ENCODE measurements at regions not wholly inside any gene's neighbourhood (a gene's known extent, or its start where the extent isn't known, plus 50 kb on each side); places are given as distances from the start of the nearest gene placed in this dataset.

DNA sequence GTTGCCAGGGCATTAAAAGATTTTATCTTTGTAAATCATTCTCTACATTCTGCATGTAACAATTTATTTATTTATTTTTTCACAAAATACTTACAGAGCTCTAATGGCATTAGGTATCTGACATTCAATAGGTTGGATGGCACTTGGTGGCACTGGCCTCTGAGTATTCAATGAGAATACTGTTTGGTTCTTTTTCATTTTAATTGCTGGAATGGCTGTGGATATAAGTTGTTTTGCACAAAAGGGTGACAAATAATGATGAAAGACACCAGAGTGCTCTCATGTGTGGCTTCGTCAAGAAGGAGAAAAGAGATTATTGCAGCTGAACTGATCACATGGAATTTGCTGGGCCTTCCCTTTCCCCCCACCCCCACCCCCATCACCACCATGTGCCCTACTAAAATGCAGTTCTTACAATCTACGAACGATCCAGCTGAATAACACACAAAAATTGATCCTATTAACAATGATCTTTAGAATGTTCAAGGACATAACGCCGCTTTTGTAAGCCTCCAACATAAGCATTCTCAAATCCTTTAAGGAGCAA is 195.2 kb upstream of the POU3F2 start:
- intact Hi-C loops (cut with DNase I), result no loop called here
- TF ChIP-seq, protein P1, sequence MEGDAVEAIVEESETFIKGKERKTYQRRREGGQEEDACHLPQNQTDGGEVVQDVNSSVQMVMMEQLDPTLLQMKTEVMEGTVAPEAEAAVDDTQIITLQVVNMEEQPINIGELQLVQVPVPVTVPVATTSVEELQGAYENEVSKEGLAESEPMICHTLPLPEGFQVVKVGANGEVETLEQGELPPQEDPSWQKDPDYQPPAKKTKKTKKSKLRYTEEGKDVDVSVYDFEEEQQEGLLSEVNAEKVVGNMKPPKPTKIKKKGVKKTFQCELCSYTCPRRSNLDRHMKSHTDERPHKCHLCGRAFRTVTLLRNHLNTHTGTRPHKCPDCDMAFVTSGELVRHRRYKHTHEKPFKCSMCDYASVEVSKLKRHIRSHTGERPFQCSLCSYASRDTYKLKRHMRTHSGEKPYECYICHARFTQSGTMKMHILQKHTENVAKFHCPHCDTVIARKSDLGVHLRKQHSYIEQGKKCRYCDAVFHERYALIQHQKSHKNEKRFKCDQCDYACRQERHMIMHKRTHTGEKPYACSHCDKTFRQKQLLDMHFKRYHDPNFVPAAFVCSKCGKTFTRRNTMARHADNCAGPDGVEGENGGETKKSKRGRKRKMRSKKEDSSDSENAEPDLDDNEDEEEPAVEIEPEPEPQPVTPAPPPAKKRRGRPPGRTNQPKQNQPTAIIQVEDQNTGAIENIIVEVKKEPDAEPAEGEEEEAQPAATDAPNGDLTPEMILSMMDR (IDR thresholded peaks at IDR 0.05), result no peak
- H3K4me3 ChIP-seq, result no peak overlapping the region
- no peaks in the 10 kb centered on the region for H3K27me3 ChIP-seq (ENCODE audit: low read depth)
- H3K4me1 ChIP-seq, result no peaks in the 10 kb centered on the region
- no peaks in the 10 kb centered on the region for H3K9me3 ChIP-seq
- H3K27ac ChIP-seq, result no peak overlapping the region
- no peaks in the 10 kb centered on the region for H3K36me3 ChIP-seq
- no peak for ATAC-seq
- no peak for DNase-seq

DNA sequence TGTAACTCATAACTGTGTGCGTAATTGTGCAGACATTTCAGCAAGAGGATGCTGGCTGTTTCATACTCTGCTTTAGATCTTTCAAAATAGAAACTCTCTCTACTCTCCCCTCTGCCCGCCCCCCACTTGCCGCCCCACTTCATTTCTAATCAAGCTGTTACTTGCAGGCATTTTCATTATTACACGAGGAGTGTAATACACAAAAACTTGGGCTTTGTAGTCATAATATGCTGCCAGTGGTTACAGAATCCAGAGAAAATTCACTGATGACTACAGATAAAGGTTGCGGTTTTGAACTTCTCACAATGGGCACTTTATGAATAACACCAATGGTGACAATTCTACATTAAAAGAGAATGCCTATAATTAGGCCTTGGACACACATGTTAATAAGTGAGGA is 194.0 kb upstream of the POU3F2 start:
- Histone ChIP-seq H3K4me3 (no peak overlapping the region), H3K27ac (no peak overlapping the region), H3K27me3 (ENCODE audit: low read depth) (no peaks in the 10 kb centered on the region), H3K36me3 (no peaks in the 10 kb centered on the region), H3K4me1 (no peaks in the 10 kb centered on the region), H3K9me3 (no peaks in the 10 kb centered on the region)
- intact Hi-C loops (cut with DNase I), result no loop called here
- DNase-seq, result no peak
- TF ChIP-seq, protein P1 (IDR thresholded peaks at IDR 0.05), result no peak
- no peak for ATAC-seq

DNA sequence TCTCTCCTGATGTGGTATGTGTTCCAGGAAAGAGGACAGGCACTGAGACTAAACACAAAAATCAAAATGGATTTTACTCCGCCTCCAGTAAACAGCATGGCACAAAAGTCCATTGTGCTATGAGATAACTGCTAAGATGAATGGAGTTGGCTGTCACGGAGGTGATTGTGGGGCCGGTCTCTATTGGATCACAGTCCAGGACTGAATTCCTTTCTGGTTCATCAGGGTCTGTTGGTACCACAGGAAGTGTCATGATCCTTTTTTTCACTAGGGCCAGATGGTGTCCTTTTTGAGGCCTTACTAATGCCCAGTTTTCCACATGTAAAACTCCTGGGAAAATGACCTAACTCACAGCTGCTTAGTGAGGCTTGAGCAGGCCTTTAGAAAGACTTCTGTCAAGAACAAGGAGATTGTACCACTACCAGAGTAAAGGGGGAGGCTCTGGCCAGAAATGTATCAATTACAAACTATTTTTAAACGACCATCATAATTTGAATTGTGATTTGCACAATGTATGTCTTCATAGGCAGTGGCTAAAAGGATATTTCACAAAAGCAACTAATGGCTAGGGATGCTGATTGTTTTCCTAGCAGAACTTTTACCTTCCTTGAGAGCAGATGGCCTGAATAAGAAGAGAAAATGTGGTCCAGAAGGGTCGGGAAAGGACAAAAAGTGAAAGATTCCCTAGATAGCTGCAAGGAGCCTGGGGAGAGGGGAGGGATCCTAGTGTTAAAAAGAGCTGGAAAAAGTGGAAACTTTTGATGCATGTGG is 192.2 kb upstream of the POU3F2 start:
- ATAC-seq, result no peak

DNA sequence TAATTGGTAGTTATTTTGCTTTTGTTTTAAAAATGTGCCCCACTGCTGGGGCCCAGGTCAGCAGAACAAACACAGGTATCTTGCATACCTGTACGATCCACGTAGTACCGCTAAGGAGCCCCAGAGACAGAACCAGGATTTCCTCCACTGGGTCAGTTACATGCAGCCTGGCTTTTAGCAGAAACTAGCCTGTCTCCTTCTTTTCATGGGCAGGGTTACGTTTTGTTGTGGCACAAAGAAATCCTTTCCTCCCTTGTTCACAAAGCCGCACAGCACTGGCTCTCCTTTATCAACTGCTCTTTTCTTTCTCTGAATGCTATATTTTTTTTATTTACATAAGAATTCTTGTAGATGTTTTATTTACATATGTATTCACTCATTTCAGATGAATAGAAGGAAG is 190.3 kb upstream of the POU3F2 start:
- Histone ChIP-seq H3K27me3 (ENCODE audit: low read depth) (no peaks in the 10 kb centered on the region), H3K36me3 (no peaks in the 10 kb centered on the region), H3K9me3 (no peaks in the 10 kb centered on the region), H3K4me3 (no peak overlapping the region), H3K4me1 (no peaks in the 10 kb centered on the region), H3K27ac (no peak overlapping the region)
- DNase-seq, result no peak
- intact Hi-C loops (cut with DNase I), result no loop called here
- no peak for ATAC-seq
- TF ChIP-seq, protein P1 (IDR thresholded peaks at IDR 0.05), result no peak

More for the DNA sequence above, 192.2 kb upstream of the POU3F2 start:
- no peaks in the 10 kb centered on the region for H3K36me3 ChIP-seq
- TF ChIP-seq, protein P1 (IDR thresholded peaks at IDR 0.05), result no peak
- H3K27ac ChIP-seq, result no peak overlapping the region
- H3K4me3 ChIP-seq, result no peak overlapping the region
- intact Hi-C loops (cut with DNase I), result no loop called here
- no peaks in the 10 kb centered on the region for H3K27me3 ChIP-seq (ENCODE audit: low read depth)
- no peaks in the 10 kb centered on the region for H3K4me1 ChIP-seq
- no peak for DNase-seq
- H3K9me3 ChIP-seq, result no peaks in the 10 kb centered on the region

DNA sequence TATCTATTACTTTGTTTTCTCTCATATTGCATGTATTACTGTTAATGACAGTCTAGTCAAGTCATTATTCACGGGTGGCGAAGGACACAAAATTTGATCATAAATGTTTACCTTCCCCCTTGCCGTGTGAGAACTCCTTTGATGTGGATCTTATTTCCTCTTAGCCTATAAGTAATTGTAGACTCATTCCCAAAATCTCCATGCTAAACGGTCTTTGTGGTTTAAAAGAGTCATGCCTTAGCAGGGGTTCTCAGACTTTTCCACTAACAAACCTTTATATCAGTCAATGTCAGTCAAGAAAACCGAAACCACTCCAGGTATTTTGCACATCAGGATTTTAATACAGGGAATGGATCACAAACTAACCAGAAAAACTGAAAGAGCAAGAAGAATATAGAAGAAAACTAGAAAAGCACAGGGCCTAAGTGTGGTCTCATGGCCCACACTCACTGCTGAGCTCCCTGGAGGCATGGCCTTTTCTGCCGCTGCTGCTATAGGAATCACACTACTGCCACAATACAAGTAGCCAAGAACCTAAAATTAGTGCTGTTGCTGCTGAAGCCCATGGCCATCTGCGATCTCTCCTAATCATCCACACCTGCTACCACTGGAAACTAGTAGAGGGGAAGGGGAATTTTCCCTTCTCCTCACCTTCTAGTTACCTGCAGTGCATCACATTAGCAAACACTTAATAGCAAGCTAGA is 186.0 kb upstream of the POU3F2 start:
- H3K27ac ChIP-seq, result no peak overlapping the region
- H3K36me3 ChIP-seq, result no peaks in the 10 kb centered on the region
- TF ChIP-seq, protein P1 (IDR thresholded peaks at IDR 0.05), result no peak
- H3K9me3 ChIP-seq, result no peaks in the 10 kb centered on the region
- no peaks in the 10 kb centered on the region for H3K27me3 ChIP-seq (ENCODE audit: low read depth)
- ATAC-seq (no peak), DNase-seq (no peak)
- no peaks in the 10 kb centered on the region for H3K4me1 ChIP-seq
- intact Hi-C loops (cut with DNase I), result no loop called here
- no peak overlapping the region for H3K4me3 ChIP-seq
